Large intestine (tissue), 3 donors: ENCODE measurements at regions not wholly inside any gene's neighbourhood (a gene's known extent, or its start where the extent isn't known, plus 50 kb on each side); places are given as distances from the start of the nearest gene placed in this dataset.

Experiments
- DNase-seq, 2 donors: peaks; one replicate each; pipeline versions ENCODE4 v3.0.0 to v3.0.0-alpha.2; 2013
- H3K27ac ChIP-seq: one replicate; pipeline ENCODE4 v1.5.1; 2013; ENCODE audit warnings: low read length
- H3K27me3 ChIP-seq: 2 replicates; pipeline ENCODE4 v1.6.1; 2013; ENCODE audit warnings: low read length; ENCODE audit not compliant: control insufficient read depth, insufficient read depth
- H3K36me3 ChIP-seq: 2 replicates; pipeline ENCODE4 v1.6.1; 2013; ENCODE audit warnings: low read length; ENCODE audit not compliant: control insufficient read depth, insufficient read depth
- H3K4me1 ChIP-seq: one replicate; pipeline ENCODE4 v1.6.1; 2013; ENCODE audit warnings: low read length; ENCODE audit not compliant: control insufficient read depth, insufficient read depth
- H3K4me3 ChIP-seq: one replicate; pipeline ENCODE4 v1.5.1; 2013; ENCODE audit warnings: low read length
- H3K9me3 ChIP-seq: one replicate; pipeline ENCODE4 v1.6.1; 2013; ENCODE audit warnings: mild to moderate bottlenecking, low read depth, low read length, moderate library complexity; ENCODE audit not compliant: control insufficient read depth
- WGBS: methylation state at CpG from one replicate; pipeline ENCODE4 v1.1.5; 2013; ENCODE audit warnings: low lambda C conversion rate; ENCODE audit not compliant: insufficient coverage; 5-methylcytosine and 5-hydroxymethylcytosine counted together

DNA sequence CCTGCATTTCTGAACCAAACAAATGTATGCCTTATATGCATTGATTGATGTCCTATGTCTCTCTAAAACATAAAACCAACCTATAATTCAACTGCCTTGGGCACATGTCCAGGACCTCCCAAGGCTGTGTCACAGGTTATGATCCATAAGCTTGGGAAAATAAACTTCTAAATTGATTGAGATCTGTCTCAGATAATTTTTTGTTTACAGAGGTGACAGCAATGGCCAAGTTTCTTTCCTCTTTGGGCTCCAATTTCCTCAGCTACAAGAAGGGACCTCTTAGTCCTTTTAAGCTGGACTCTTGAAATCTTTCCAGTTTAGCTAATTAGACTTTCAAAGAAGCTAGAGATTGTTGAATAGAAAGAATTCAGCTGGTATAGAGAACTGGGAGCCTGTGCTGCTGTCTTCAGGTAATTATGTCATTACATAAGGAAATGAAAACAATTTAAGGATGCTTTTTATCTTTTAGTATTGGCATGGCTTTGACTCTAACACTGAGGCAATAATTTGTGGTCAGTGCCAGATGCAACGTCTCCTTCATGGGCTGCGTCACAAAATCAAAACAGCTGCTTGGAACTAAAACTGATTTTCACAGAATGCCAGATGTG, 412.1 kb upstream of the TRIB2 start:
- H3K4me3 ChIP-seq, result no peak overlapping the region
- no peaks in the 10 kb centered on the region for H3K9me3 ChIP-seq
- H3K27ac ChIP-seq, result no peak overlapping the region
- no peaks in the 10 kb centered on the region for H3K4me1 ChIP-seq
- no peaks in the 10 kb centered on the region for H3K36me3 ChIP-seq
- no CpG with 5 or more reads among the region's 2 CpGs for WGBS
- no peak for DNase-seq
- H3K27me3 ChIP-seq, result no peaks in the 10 kb centered on the region

- H3K4me1 ChIP-seq, result no peaks in the 10 kb centered on the region
- H3K27me3 ChIP-seq, result no peaks in the 10 kb centered on the region
- H3K36me3 ChIP-seq, result no peaks in the 10 kb centered on the region
- DNase-seq, result no peak
- no peaks in the 10 kb centered on the region for H3K9me3 ChIP-seq
- H3K27ac ChIP-seq, result no peak overlapping the region
- WGBS, result 86% methylated on average over 2 of the region's 2 CpGs
- H3K4me3 ChIP-seq, result no peak overlapping the region
These were observed 410.8 kb upstream of the TRIB2 start for GRCh38 chr2:12305931-12306330.

DNA sequence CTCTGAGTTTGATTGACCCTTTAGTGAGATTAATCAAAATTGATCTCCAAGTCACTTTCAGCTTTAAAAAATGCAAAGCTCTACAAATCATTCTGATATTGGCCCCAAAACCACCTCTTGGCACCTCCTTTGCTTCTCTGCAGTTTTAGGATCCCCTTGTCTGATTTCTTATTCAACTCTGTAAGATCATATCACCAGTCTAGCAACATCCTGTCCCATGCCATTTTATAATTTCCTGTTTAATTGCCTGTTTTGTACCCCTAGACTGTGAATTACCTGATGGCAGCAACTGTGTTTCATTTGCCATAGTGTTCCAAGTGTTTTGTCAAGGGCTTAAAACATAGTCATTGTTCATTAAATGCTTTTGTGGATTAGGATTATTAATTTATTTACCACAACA, 406.3 kb upstream of the TRIB2 start:
- DNase-seq, result no peak
- Histone ChIP-seq H3K9me3 (no peaks in the 10 kb centered on the region), H3K27me3 (no peaks in the 10 kb centered on the region), H3K4me3 (no peak overlapping the region), H3K27ac (no peak overlapping the region), H3K4me1 (peaks cover 2% of the 10 kb centered on the region), H3K36me3 (no peaks in the 10 kb centered on the region)

DNA sequence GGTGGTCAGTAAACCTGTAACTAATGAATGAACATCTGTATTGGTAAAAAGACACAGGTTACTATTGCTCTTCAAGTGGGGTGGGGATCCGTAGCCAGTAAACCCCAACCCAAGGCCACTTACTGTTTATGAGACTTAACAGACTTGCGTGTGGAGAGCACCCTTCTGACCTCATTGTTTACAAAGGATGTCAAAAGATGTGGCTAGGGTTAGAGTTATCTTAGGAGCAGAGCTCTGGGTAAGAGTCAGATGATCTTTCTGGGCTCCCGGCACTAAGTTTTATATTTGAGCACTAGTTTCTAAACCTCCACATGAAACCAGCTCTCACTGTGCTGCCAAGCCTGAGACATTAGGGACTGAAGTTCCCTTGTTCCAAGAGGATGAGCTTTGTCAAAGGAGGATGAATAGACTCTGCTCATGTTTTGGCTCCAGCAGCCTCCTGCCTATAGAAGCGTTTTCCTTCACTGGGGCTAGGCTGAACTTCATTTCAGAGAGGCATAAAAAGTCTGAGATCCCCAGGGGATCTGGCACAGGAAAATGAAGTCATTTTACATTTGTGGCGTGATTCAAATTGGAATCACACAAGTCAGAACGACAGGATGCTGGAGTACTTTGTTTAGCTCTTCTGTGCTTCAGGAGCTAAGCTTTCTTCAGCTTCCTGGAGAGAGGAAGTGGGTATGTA, 403.1 kb upstream of the TRIB2 start:
- no peak overlapping the region for H3K4me3 ChIP-seq
- WGBS, result no CpG with 5 or more reads among the region's 6 CpGs
- peak in 1 of 2 donors; percentile 16 for DNase-seq
- H3K27ac ChIP-seq, result no peak overlapping the region
- peaks cover 2% of the 10 kb centered on the region for H3K4me1 ChIP-seq
- H3K27me3 ChIP-seq, result no peaks in the 10 kb centered on the region
- no peaks in the 10 kb centered on the region for H3K36me3 ChIP-seq
- H3K9me3 ChIP-seq, result no peaks in the 10 kb centered on the region

DNA sequence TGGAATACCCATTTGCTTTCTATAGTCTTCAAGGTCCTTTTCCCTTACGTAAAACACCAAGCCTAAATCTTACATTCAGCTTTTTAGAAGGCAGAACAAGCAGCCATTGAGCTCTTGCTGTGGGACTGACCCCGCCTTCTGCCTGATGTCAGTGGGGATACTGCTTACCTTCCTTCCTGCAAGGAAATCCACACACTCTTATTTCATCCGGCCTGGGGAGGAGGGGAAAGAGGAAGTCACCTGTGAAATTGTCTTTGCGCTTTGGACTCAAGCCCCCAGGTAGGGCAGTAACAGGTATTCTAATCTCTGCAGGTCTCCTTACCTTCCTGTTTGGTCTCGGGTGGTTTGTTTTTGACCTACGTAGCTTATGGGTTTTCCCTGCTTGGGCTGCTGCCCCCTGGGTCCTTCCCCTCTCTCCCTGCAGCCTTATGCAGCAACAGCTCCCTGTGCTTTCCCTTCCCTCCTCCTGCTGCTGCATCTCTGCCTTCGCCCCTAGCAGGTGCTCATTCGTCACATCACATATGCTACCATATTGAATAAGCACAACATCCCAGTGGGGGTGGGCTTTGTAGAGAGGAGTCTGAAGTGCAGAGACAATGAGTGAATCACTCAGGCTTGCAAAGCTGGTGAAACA, 402.5 kb upstream of the TRIB2 start:
- WGBS, result no CpG with 5 or more reads among the region's 8 CpGs
- H3K27me3 ChIP-seq, result no peaks in the 10 kb centered on the region
- no peaks in the 10 kb centered on the region for H3K36me3 ChIP-seq
- DNase-seq, result no peak
- H3K27ac ChIP-seq, result no peak overlapping the region
- peaks cover 2% of the 10 kb centered on the region for H3K4me1 ChIP-seq
- no peak overlapping the region for H3K4me3 ChIP-seq
- H3K9me3 ChIP-seq, result no peaks in the 10 kb centered on the region

GRCh38 chr2:12315224-12315623, 401.5 kb upstream of the TRIB2 start:
- no peak for DNase-seq
- Histone ChIP-seq H3K4me3 (no peak overlapping the region), H3K9me3 (no peaks in the 10 kb centered on the region), H3K27me3 (no peaks in the 10 kb centered on the region), H3K27ac (no peak overlapping the region), H3K4me1 (peaks cover 2% of the 10 kb centered on the region), H3K36me3 (no peaks in the 10 kb centered on the region)
- no CpG with 5 or more reads among the region's 3 CpGs for WGBS

DNA sequence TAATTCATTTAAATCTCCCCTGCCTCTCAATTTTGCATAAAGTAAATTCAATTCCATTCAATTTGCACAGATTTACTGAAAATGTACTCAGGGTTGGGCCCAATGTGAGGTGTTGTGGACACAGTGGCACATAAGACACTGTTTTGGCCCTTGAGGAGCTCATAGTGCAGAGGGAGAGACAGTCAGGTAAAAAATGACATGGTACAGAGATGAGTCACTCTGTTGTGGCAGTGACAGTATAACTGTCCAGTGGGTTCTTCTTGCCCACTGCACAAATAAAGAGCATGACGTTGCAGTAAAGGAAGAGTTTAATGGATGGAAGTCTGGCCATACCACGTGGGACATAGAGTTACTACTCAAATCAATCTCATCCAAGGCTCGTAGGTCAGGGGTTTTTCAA, 400.3 kb upstream of the TRIB2 start:
- Histone ChIP-seq H3K4me3 (no peak overlapping the region), H3K27me3 (no peaks in the 10 kb centered on the region), H3K4me1 (peaks cover 2% of the 10 kb centered on the region), H3K36me3 (no peaks in the 10 kb centered on the region), H3K27ac (no peak overlapping the region), H3K9me3 (no peaks in the 10 kb centered on the region)
- no CpG with 5 or more reads among the region's 3 CpGs for WGBS
- no peak for DNase-seq

GRCh38 chr2:12317286-12317685, 399.4 kb upstream of the TRIB2 start:
- H3K36me3 ChIP-seq, result no peaks in the 10 kb centered on the region
- H3K4me3 ChIP-seq, result no peak overlapping the region
- H3K4me1 ChIP-seq, result peaks cover 2% of the 10 kb centered on the region
- no CpG with 5 or more reads among the region's 3 CpGs for WGBS
- no peak for DNase-seq
- no peaks in the 10 kb centered on the region for H3K27me3 ChIP-seq
- H3K27ac ChIP-seq, result no peak overlapping the region
- H3K9me3 ChIP-seq, result no peaks in the 10 kb centered on the region

- DNase-seq, result no peak
- Histone ChIP-seq H3K4me3 (no peak overlapping the region), H3K27ac (no peak overlapping the region), H3K4me1 (peaks cover 2% of the 10 kb centered on the region), H3K36me3 (no peaks in the 10 kb centered on the region), H3K27me3 (no peaks in the 10 kb centered on the region), H3K9me3 (no peaks in the 10 kb centered on the region)
- no CpG with 5 or more reads among the region's 6 CpGs for WGBS
These were observed 398.8 kb upstream of the TRIB2 start for GRCh38 chr2:12317814-12318426.

DNA sequence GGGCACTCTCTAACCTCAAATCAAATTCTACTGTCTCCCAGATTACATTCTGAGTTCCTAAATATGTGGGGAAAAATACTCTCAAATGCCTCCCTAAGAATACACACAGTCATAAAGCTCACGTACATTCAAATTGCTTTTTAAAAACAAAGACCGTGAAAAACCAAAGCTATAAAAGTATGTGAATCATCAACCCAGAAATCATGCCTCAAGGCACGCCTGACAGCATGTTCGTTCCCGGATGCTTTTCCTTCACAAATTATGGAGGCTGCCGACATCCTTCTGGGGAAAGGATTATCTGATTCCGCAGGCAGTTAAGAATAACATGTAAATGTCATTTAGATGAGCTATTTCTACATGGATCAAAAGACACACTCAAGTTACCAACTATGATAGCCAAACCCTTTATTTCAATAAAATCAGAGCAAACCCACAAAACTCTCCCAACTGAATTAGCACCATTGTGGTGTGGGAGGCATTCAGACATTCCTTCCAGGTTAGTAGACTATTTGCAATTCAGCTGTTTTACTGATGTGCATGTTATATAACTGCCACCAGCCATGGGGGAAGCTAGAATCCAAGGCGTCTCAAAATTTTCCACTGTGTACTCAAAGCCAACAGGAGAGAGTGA, 398.2 kb upstream of the TRIB2 start:
- H3K27ac ChIP-seq, result no peak overlapping the region
- no CpG with 5 or more reads among the region's 8 CpGs for WGBS
- no peaks in the 10 kb centered on the region for H3K36me3 ChIP-seq
- H3K4me1 ChIP-seq, result peaks cover 2% of the 10 kb centered on the region
- no peaks in the 10 kb centered on the region for H3K9me3 ChIP-seq
- H3K4me3 ChIP-seq, result no peak overlapping the region
- no peaks in the 10 kb centered on the region for H3K27me3 ChIP-seq
- no peak for DNase-seq
